HepG2 (cell line): ENCODE measurements at regions not wholly inside any gene's neighbourhood (a gene's known extent, or its start where the extent isn't known, plus 50 kb on each side); places are given as distances from the start of the nearest gene placed in this dataset.

Experiments used
- ATAC-seq: fragments of 200-7000 bp; cut with Tn5 transposase; 3 replicates; pipeline ENCODE4 v1.9.1; 2020; ENCODE audit warnings: mild to moderate bottlenecking, moderate library complexity
- BruUV-seq: library from RNA; stranded (reverse); fragments of 400-500 nt; replicated peaks from 2 replicates; lab custom pipeline; 2021; lab: Mats Ljungman, UMichigan
- CTCF ChIA-PET: fragments of 300-600 bp; formaldehyde crosslinking; extraction: SDS; loops from one replicate; lab custom pipeline; 2021; ENCODE audit warnings: low total read pairs, inconsistent platforms, low intra/inter-chr PET ratio; lab: Yijun Ruan, JAX
- POLR2A ChIA-PET: fragments of 350-600 bp; sonication (Branson Sonifier 250); formaldehyde crosslinking; loops from one replicate; lab custom pipeline; 2020; ENCODE audit warnings: antibody characterized with exemption, inconsistent platforms; lab: Yijun Ruan, JAX
- DNase-seq: peaks from one replicate; pipeline ENCODE4 v3.0.0-alpha.2; 2015; ENCODE audit warnings: low spot score
- FAIRE-seq: peaks from 3 replicates; lab custom pipeline; 2011; peaks lifted over from hg19 to GRCh38; lab: Jason Lieb, UNC
- H2AFZ ChIP-seq: one replicate; pipeline ENCODE4 v1.6.1; 2011; ENCODE audit warnings: low read length, inconsistent platforms
- H3K27ac ChIP-seq: fragments of 300-600 bp; 3 replicates; pipeline ENCODE4 v1.8.0; 2011; ENCODE audit warnings: mixed run types, mild to moderate bottlenecking, mixed read lengths, low read length, inconsistent platforms; ENCODE audit not compliant: insufficient read depth; ENCODE audit errors: extremely low read length
- H3K27me3 ChIP-seq, 2 experiments: fragments of 200-600 bp in 1 of 2; 2 replicates in 1 of 2; 3 replicates in 1 of 2; pipeline versions ENCODE4 v1.6.0 to v1.8.0; 2011; ENCODE audit warnings: low read length in 2 of 2, mild to moderate bottlenecking in 2 of 2, moderate library complexity in 2 of 2, inconsistent platforms in 1 of 2; ENCODE audit not compliant: insufficient read depth in 2 of 2, control insufficient read depth in 1 of 2
- H3K36me3 ChIP-seq, 2 experiments: fragments of 200-600 bp in 1 of 2; replicated peaks in 1 of 2; 2 replicates in 1 of 2; 3 replicates in 1 of 2; pipeline versions ENCODE4 v1.5.1 to v1.8.0; 2011; ENCODE audit warnings: low read length in 2 of 2, inconsistent platforms in 1 of 2; ENCODE audit not compliant: insufficient read depth in 2 of 2, control insufficient read depth in 1 of 2
- H3K4me1 ChIP-seq: 2 replicates; pipeline ENCODE4 v1.5.1; 2012; ENCODE audit warnings: low read length, inconsistent platforms; ENCODE audit not compliant: insufficient read depth
- H3K4me2 ChIP-seq: 2 replicates; pipeline ENCODE4 v1.6.0; 2011; ENCODE audit warnings: low read depth, low read length, inconsistent platforms
- H3K4me3 ChIP-seq, 3 experiments: fragments of 200-600 bp in 1 of 3; sonication (generic), shearing (Covaris generic) in 1 of 3; replicated peaks in 1 of 3; 2 replicates each; pipeline ENCODE4 v1.5.1; 2011 to 2016; ENCODE audit warnings: low read length in 3 of 3, inconsistent platforms in 2 of 3, low read depth in 2 of 3, mild to moderate bottlenecking in 2 of 3, control low read depth in 1 of 3, mixed read lengths in 1 of 3; ENCODE audit not compliant: insufficient read depth in 1 of 3
- H3K79me2 ChIP-seq: one replicate; pipeline ENCODE4 v1.6.1; 2011; ENCODE audit warnings: low read length, inconsistent platforms; ENCODE audit not compliant: insufficient read depth
- H3K9ac ChIP-seq: 2 replicates; pipeline ENCODE4 v1.6.0; 2011; ENCODE audit warnings: mild to moderate bottlenecking, low read depth, low read length, inconsistent platforms; ENCODE audit not compliant: insufficient read depth
- H3K9me3 ChIP-seq: 2 replicates; pipeline ENCODE4 v1.5.1; 2012; ENCODE audit warnings: mild to moderate bottlenecking, low read length
- H4K20me1 ChIP-seq: 2 replicates; pipeline ENCODE4 v1.6.0; 2011; ENCODE audit warnings: inconsistent platforms, mild to moderate bottlenecking, low read length, moderate library complexity; ENCODE audit not compliant: insufficient read depth
- AKAP8 ChIP-seq: sonication (generic); formaldehyde crosslinking; IDR thresholded peaks from 2 replicates; pipeline ENCODE4 v1.5.1; 2020; ENCODE audit warnings: mild to moderate bottlenecking, missing genetic modification reagents
- CAMTA2 ChIP-seq: sonication (generic); formaldehyde crosslinking; IDR thresholded peaks from 2 replicates; pipeline ENCODE4 v1.4.0; 2020; ENCODE audit warnings: mild to moderate bottlenecking, missing genetic modification reagents, borderline replicate concordance
- CBX5 ChIP-seq: sonication (generic); formaldehyde crosslinking; IDR thresholded peaks from 2 replicates; pipeline ENCODE4 v1.4.0; 2020; ENCODE audit warnings: missing genetic modification reagents, borderline replicate concordance
- E2F5 ChIP-seq: sonication (generic); formaldehyde crosslinking; conservative IDR thresholded peaks from 2 replicates; pipeline ENCODE4 v1.4.0; 2020; ENCODE audit warnings: missing genetic modification reagents
- FOSL1 ChIP-seq: sonication (generic); formaldehyde crosslinking; IDR thresholded peaks from 2 replicates; pipeline ENCODE4 v1.9.0; 2021; ENCODE audit warnings: missing genetic modification reagents, borderline replicate concordance
- FOXM1 ChIP-seq: sonication (generic); formaldehyde crosslinking; IDR thresholded peaks from 2 replicates; pipeline ENCODE4 v1.5.0; 2020; ENCODE audit warnings: missing genetic modification reagents
- HNRNPLL ChIP-seq: fragments of 200-400 bp; formaldehyde crosslinking; IDR thresholded peaks from 2 replicates; pipeline ENCODE4 v1.6.1; 2017; ENCODE audit warnings: mild to moderate bottlenecking, low read depth, low read length; ENCODE audit not compliant: poor library complexity, severe bottlenecking
- MXD4 ChIP-seq: IDR thresholded peaks from 2 replicates; pipeline ENCODE4 v1.6.1; 2016; ENCODE audit warnings: mild to moderate bottlenecking, missing biosample characterization, missing genetic modification reagents
- NFKBIZ ChIP-seq: IDR thresholded peaks from 2 replicates; pipeline ENCODE4 v1.6.1; 2018; ENCODE audit warnings: missing genetic modification reagents, missing compliant biosample characterization
- PCBP1 ChIP-seq: fragments of 200-400 bp; formaldehyde crosslinking; IDR thresholded peaks from 2 replicates; pipeline ENCODE4 v1.6.1; 2017; ENCODE audit warnings: mild to moderate bottlenecking, low read depth, low read length, borderline replicate concordance
- TAF15 ChIP-seq: fragments of 200-400 bp; formaldehyde crosslinking; IDR thresholded peaks from one replicate; pipeline ENCODE4 v1.6.1; 2018; ENCODE audit warnings: mild to moderate bottlenecking, low read depth, low read length; ENCODE audit not compliant: poor library complexity, severe bottlenecking
- THAP11 ChIP-seq: IDR thresholded peaks from 2 replicates; pipeline ENCODE4 v1.6.1; 2016; ENCODE audit warnings: missing biosample characterization, missing genetic modification reagents
- ZBTB46 ChIP-seq: sonication (generic); formaldehyde crosslinking; IDR thresholded peaks from 2 replicates; pipeline ENCODE4 v1.4.0; 2020; ENCODE audit warnings: mild to moderate bottlenecking, missing genetic modification reagents, borderline replicate concordance
- ZNF382 ChIP-seq: sonication (generic); formaldehyde crosslinking; IDR thresholded peaks from 2 replicates; pipeline ENCODE4 v1.5.0; 2020; ENCODE audit warnings: missing genetic modification reagents, mild to moderate bottlenecking, borderline replicate concordance
- WGBS: methylation state at CpG from one replicate; pipeline ENCODE4 v1.1.6; 2017; ENCODE audit warnings: low lambda C conversion rate; 5-methylcytosine and 5-hydroxymethylcytosine counted together
- in situ Hi-C: cut with HindIII; loops from 2 replicates; pipeline ENCODE4 v1.10.0; 2017; ENCODE audit warnings: low pct_unique_long_range_greater_than_20kb; ENCODE audit not compliant: extremely low pct_ligation_motif_present
- intact Hi-C: fragments of 100-400 bp; cut with micrococcal nuclease; formaldehyde crosslinking; loops from one replicate; pipeline ENCODE4 v1.10.0; 2022; ENCODE audit not compliant: unreplicated experiment

DNA sequence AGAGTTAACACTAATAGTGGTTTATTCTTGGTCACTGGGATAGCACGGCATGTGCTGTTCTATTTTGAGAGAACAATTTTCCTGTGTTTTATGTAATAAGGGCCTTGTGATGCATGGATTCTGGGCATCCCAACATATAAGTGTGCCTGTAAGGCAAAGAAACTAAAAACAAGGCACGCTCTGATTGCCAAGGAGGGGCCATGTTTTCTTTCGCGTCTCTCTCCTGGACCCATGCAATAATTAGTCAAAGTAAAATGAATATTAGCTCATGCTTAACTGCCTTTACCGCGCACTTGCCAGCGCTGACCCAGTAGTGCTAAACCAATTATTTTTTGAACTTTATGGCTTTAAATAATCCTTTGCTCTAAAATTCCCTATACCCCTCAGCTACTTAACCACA is 140.9 kb downstream of the PSAT1 start:
- Histone ChIP-seq H3K4me3 (no peak overlapping the region), H3K4me1 (no peaks in the 10 kb centered on the region), H3K9me3 (no peaks in the 10 kb centered on the region), H4K20me1 (no peaks in the 10 kb centered on the region), H3K27me3 (no peaks in the 10 kb centered on the region; a peak in 1 of 5 replicates), H3K4me2 (no peak overlapping the region), H3K36me3 (no peaks in the 10 kb centered on the region), H3K9ac (no peak overlapping the region), H2AFZ (no peak overlapping the region), H3K27ac (no peak overlapping the region), H3K79me2 (no peaks in the 10 kb centered on the region)
- ATAC-seq = no peak
- intact Hi-C loops = no loop called here
- no peak for FAIRE-seq
- in situ Hi-C loops = no loop called here
- BruUV-seq = no TSS peak
- no peak for TF ChIP-seq CAMTA2
- no peak for TF ChIP-seq NFKBIZ (CRISPR knock-in tag)
- no peak for TF ChIP-seq CBX5 (CRISPR knock-in tag)
- no peak for TF ChIP-seq ZNF382 (CRISPR knock-in tag)
- no peak for TF ChIP-seq MXD4 (CRISPR knock-in tag)
- TF ChIP-seq AKAP8 (CRISPR knock-in tag) = no peak
- TF ChIP-seq ZBTB46 (CRISPR knock-in tag) = no peak
- TF ChIP-seq FOXM1 = no peak
- TF ChIP-seq TAF15 = no peak
- TF ChIP-seq THAP11 (CRISPR knock-in tag) = no peak
- no peak for TF ChIP-seq FOSL1 (CRISPR knock-in tag)
- TF ChIP-seq PCBP1 = no peak
- no peak for TF ChIP-seq HNRNPLL
- no peak for TF ChIP-seq E2F5 (CRISPR knock-in tag)
- WGBS = 88% methylated on average over 7 of the region's 7 CpGs
- DNase-seq = no peak
- ChIA-PET CTCF (no interaction called here), POLR2A (no interaction called here)
